ENCODE measurements at regions not wholly inside any gene's neighbourhood (a gene's known extent, or its start where the extent isn't known, plus 50 kb on each side); places are given as distances from the start of the nearest gene placed in this dataset.

- TF ChIP-seq MAX (IDR thresholded peaks at IDR 0.05) = no peak
Observed at GRCh38 chr6:145032562-145033145, 702.7 kb downstream of the EPM2A start (continued).

DNA sequence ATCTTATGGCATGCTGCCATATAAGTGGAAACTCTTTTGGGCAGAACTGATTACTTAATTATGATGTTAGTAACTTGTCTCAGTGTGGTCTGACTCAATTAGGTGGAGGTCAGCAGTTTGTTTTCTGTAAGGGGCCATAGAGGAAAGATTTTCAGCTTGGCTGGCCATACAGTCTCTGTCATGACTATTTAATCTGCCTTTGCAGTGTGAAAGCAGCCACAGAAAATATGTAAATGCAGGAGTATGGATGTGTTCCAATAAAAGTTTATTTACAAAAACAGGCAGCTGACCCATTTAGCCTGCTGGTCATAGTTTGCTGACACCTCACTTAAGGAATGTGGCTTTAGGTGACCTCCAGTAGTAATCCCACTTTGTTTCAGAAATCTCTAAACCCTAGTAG lies 700.7 kb downstream of the EPM2A start:
- H3K4me3 ChIP-seq (ENCODE audit: low read depth in 1 of 3, low read length in 3 of 3) = no peak overlapping the region
- H3K27me3 ChIP-seq (ENCODE audit: control insufficient read depth in 4 of 4, insufficient read depth in 4 of 4, low read length in 3 of 4) = no peaks in the 10 kb centered on the region
- peaks cover 0 to 5% (median 0%) of the 10 kb centered on the region in 4 donors for H3K4me1 ChIP-seq (ENCODE audit: control insufficient read depth in 4 of 4, insufficient read depth in 4 of 4, low read length in 3 of 4)
- TF ChIP-seq NR2F2 (IDR thresholded peaks at IDR 0.05) = peak; percentile 33
- TF ChIP-seq FOXA1 (IDR thresholded peaks at IDR 0.05) = no peak
- TF ChIP-seq SP1 (IDR thresholded peaks at IDR 0.05) = no peak
- no peak for TF ChIP-seq GABPA (IDR thresholded peaks at IDR 0.05 in 1 of 2, conservative IDR thresholded peaks at IDR 0.05 in 1 of 2)
- no peak for TF ChIP-seq HNF4A (conservative IDR thresholded peaks at IDR 0.05)
- TF ChIP-seq, protein P1, sequence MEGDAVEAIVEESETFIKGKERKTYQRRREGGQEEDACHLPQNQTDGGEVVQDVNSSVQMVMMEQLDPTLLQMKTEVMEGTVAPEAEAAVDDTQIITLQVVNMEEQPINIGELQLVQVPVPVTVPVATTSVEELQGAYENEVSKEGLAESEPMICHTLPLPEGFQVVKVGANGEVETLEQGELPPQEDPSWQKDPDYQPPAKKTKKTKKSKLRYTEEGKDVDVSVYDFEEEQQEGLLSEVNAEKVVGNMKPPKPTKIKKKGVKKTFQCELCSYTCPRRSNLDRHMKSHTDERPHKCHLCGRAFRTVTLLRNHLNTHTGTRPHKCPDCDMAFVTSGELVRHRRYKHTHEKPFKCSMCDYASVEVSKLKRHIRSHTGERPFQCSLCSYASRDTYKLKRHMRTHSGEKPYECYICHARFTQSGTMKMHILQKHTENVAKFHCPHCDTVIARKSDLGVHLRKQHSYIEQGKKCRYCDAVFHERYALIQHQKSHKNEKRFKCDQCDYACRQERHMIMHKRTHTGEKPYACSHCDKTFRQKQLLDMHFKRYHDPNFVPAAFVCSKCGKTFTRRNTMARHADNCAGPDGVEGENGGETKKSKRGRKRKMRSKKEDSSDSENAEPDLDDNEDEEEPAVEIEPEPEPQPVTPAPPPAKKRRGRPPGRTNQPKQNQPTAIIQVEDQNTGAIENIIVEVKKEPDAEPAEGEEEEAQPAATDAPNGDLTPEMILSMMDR (IDR thresholded peaks at IDR 0.05; ENCODE audit: low read depth, low read length, missing input control) = no peak
- TF ChIP-seq RXRA (IDR thresholded peaks at IDR 0.05) = peak in 1 of 2 donors; percentile 6
- peak in 1 of 2 donors; percentile 8 for TF ChIP-seq JUND (IDR thresholded peaks at IDR 0.05)
- DNase-seq (ENCODE audit: low spot score) = no peak
- no peak overlapping the region for H3K9ac ChIP-seq (ENCODE audit: low read depth in 1 of 2, low read length in 2 of 2)
- H3K36me3 ChIP-seq (ENCODE audit: control insufficient read depth in 4 of 4, insufficient read depth in 3 of 4, low read depth in 1 of 4, low read length in 3 of 4) = no peaks in the 10 kb centered on the region
- no peak overlapping the region for H3K27ac ChIP-seq (ENCODE audit: low read depth in 1 of 2, low read length in 2 of 2)
- H3K9me3 ChIP-seq (ENCODE audit: control insufficient read depth in 4 of 4, low read length in 3 of 4) = no peaks in the 10 kb centered on the region

DNA sequence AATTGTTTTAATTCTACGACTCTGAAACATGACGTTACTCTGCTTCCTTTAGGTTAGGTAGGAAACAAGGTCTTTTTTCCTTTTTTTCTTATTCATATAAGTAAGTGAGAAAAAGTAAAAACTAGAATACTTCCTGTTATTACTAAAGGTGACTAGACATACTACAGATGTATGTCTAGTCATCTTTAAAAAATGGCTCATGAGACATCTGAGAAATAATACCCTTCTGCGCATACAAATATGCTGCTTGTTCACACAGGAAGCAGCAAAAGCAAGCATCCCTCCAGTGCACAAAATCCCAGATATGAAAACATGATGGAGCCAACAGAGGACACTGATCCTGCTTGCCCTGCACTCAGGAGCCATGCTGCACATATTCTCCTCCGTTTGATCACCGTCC lies 699.1 kb downstream of the EPM2A start:
- Histone ChIP-seq H3K4me3 (ENCODE audit: low read depth in 1 of 3, low read length in 3 of 3) (no peak overlapping the region), H3K9ac (ENCODE audit: low read depth in 1 of 2, low read length in 2 of 2) (no peak overlapping the region), H3K4me1 (ENCODE audit: control insufficient read depth in 4 of 4, insufficient read depth in 4 of 4, low read length in 3 of 4) (peaks cover 0 to 5% (median 0%) of the 10 kb centered on the region in 4 donors), H3K27ac (ENCODE audit: low read depth in 1 of 2, low read length in 2 of 2) (no peak overlapping the region), H3K27me3 (ENCODE audit: control insufficient read depth in 4 of 4, insufficient read depth in 4 of 4, low read length in 3 of 4) (no peaks in the 10 kb centered on the region), H3K36me3 (ENCODE audit: control insufficient read depth in 4 of 4, insufficient read depth in 3 of 4, low read depth in 1 of 4, low read length in 3 of 4) (no peaks in the 10 kb centered on the region), H3K9me3 (ENCODE audit: control insufficient read depth in 4 of 4, low read length in 3 of 4) (no peaks in the 10 kb centered on the region)
- no peak for DNase-seq (ENCODE audit: low spot score)
- TF ChIP-seq MAX (IDR thresholded peaks at IDR 0.05) (no peak), NR2F2 (IDR thresholded peaks at IDR 0.05) (no peak), REST (IDR thresholded peaks at IDR 0.05) (no peak), SP1 (IDR thresholded peaks at IDR 0.05) (no peak), YY1 (IDR thresholded peaks at IDR 0.05) (no peak), RXRA (IDR thresholded peaks at IDR 0.05) (no peak)
- TF ChIP-seq, protein P2, sequence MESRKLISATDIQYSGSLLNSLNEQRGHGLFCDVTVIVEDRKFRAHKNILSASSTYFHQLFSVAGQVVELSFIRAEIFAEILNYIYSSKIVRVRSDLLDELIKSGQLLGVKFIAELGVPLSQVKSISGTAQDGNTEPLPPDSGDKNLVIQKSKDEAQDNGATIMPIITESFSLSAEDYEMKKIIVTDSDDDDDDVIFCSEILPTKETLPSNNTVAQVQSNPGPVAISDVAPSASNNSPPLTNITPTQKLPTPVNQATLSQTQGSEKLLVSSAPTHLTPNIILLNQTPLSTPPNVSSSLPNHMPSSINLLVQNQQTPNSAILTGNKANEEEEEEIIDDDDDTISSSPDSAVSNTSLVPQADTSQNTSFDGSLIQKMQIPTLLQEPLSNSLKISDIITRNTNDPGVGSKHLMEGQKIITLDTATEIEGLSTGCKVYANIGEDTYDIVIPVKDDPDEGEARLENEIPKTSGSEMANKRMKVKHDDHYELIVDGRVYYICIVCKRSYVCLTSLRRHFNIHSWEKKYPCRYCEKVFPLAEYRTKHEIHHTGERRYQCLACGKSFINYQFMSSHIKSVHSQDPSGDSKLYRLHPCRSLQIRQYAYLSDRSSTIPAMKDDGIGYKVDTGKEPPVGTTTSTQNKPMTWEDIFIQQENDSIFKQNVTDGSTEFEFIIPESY (IDR thresholded peaks at IDR 0.05) = no peak
- WGBS = 90% methylated on average over 5 of the region's 5 CpGs

Measured in liver (tissue), 8 donors.